ENCODE measurements at regions not wholly inside any gene's neighbourhood (a gene's known extent, or its start where the extent isn't known, plus 50 kb on each side); places are given as distances from the start of the nearest gene placed in this dataset.

GRCh38 chr4:125538670-125539069 lies 223.9 kb downstream of the FAT4 start:
- H3K27me3 ChIP-seq (ENCODE audit: insufficient read depth, low read length) = no peaks in the 10 kb centered on the region
- TF ChIP-seq EZH2 (IDR thresholded peaks at IDR 0.05; ENCODE audit: insufficient read depth, low read length) (no peak), CTCF (IDR thresholded peaks at IDR 0.05; ENCODE audit: insufficient read depth, low read depth, low read length) (no peak)
- Mint-ChIP-seq H3K27me3 (ENCODE audit: low read depth, unreplicated experiment) (no peaks in the 10 kb centered on the region), H3K4me3 (ENCODE audit: unreplicated experiment) (no peak overlapping the region), H3K9me3 (ENCODE audit: unreplicated experiment) (peaks cover 8% of the 10 kb centered on the region), H3K27ac (ENCODE audit: unreplicated experiment) (no peak overlapping the region), H3K4me1 (ENCODE audit: low read depth, unreplicated experiment) (no peaks in the 10 kb centered on the region), H3K36me3 (ENCODE audit: low read depth, unreplicated experiment) (no peaks in the 10 kb centered on the region)
- no peak overlapping the region for H3K4me2 ChIP-seq (ENCODE audit: low read length)
- no peak overlapping the region for H3K9ac ChIP-seq (ENCODE audit: low read length)
- no peaks in the 10 kb centered on the region for H3K36me3 ChIP-seq (ENCODE audit: insufficient read depth, low read length)
- no peaks in the 10 kb centered on the region for H3K4me1 ChIP-seq (ENCODE audit: insufficient read depth, low read length)
- no peak overlapping the region for H3K4me3 ChIP-seq (ENCODE audit: insufficient read depth, low read depth, low read length)
- no peak overlapping the region for H3K27ac ChIP-seq (ENCODE audit: low read depth, low read length)
- no peaks in the 10 kb centered on the region for H3K79me2 ChIP-seq (ENCODE audit: insufficient read depth, low read length)
- no peak for DNase-seq (ENCODE audit: low read depth)
- no peak for FAIRE-seq
- no peaks in the 10 kb centered on the region for H3K9me3 ChIP-seq (ENCODE audit: insufficient read depth, low read depth, low read length)
- H4K20me1 ChIP-seq (ENCODE audit: insufficient read depth, low read length) = no peaks in the 10 kb centered on the region
- H2AFZ ChIP-seq (ENCODE audit: low read depth, low read length) = no peak overlapping the region

GRCh38 chr4:125539691-125540090 lies 224.9 kb downstream of the FAT4 start:
- H2AFZ ChIP-seq (ENCODE audit: low read depth, low read length) = no peak overlapping the region
- H3K79me2 ChIP-seq (ENCODE audit: insufficient read depth, low read length) = no peaks in the 10 kb centered on the region
- H3K4me3 Mint-ChIP-seq (ENCODE audit: unreplicated experiment) = no peak overlapping the region
- no peaks in the 10 kb centered on the region for H3K36me3 ChIP-seq (ENCODE audit: insufficient read depth, low read length)
- H3K4me3 ChIP-seq (ENCODE audit: insufficient read depth, low read depth, low read length) = no peak overlapping the region
- H3K27me3 Mint-ChIP-seq (ENCODE audit: low read depth, unreplicated experiment) = no peaks in the 10 kb centered on the region
- FAIRE-seq (no peak), DNase-seq (ENCODE audit: low read depth) (no peak)
- H3K4me1 Mint-ChIP-seq (ENCODE audit: low read depth, unreplicated experiment) = no peaks in the 10 kb centered on the region
- H3K9me3 Mint-ChIP-seq (ENCODE audit: unreplicated experiment) = peaks cover 8% of the 10 kb centered on the region
- no peaks in the 10 kb centered on the region for H4K20me1 ChIP-seq (ENCODE audit: insufficient read depth, low read length)
- H3K27ac Mint-ChIP-seq (ENCODE audit: unreplicated experiment) = no peak overlapping the region
- H3K9ac ChIP-seq (ENCODE audit: low read length) = no peak overlapping the region
- no peak overlapping the region for H3K4me2 ChIP-seq (ENCODE audit: low read length)
- TF ChIP-seq EZH2 (IDR thresholded peaks at IDR 0.05; ENCODE audit: insufficient read depth, low read length) (no peak), CTCF (IDR thresholded peaks at IDR 0.05; ENCODE audit: insufficient read depth, low read depth, low read length) (no peak)
- H3K36me3 Mint-ChIP-seq (ENCODE audit: low read depth, unreplicated experiment) = no peaks in the 10 kb centered on the region
- no peaks in the 10 kb centered on the region for H3K4me1 ChIP-seq (ENCODE audit: insufficient read depth, low read length)
- H3K27me3 ChIP-seq (ENCODE audit: insufficient read depth, low read length) = no peaks in the 10 kb centered on the region
- no peak overlapping the region for H3K27ac ChIP-seq (ENCODE audit: low read depth, low read length)
- H3K9me3 ChIP-seq (ENCODE audit: insufficient read depth, low read depth, low read length) = no peaks in the 10 kb centered on the region

- H3K27ac ChIP-seq (ENCODE audit: low read depth, low read length) = no peak overlapping the region
- Mint-ChIP-seq H3K4me3 (ENCODE audit: unreplicated experiment) (no peak overlapping the region), H3K27ac (ENCODE audit: unreplicated experiment) (no peak overlapping the region), H3K27me3 (ENCODE audit: low read depth, unreplicated experiment) (no peaks in the 10 kb centered on the region), H3K4me1 (ENCODE audit: low read depth, unreplicated experiment) (peaks cover 3% of the 10 kb centered on the region), H3K36me3 (ENCODE audit: low read depth, unreplicated experiment) (no peaks in the 10 kb centered on the region), H3K9me3 (ENCODE audit: unreplicated experiment) (peaks cover 8% of the 10 kb centered on the region)
- no peaks in the 10 kb centered on the region for H3K4me1 ChIP-seq (ENCODE audit: insufficient read depth, low read length)
- FAIRE-seq (no peak), DNase-seq (ENCODE audit: low read depth) (no peak)
- H4K20me1 ChIP-seq (ENCODE audit: insufficient read depth, low read length) = no peaks in the 10 kb centered on the region
- H3K9ac ChIP-seq (ENCODE audit: low read length) = no peak overlapping the region
- no peak overlapping the region for H2AFZ ChIP-seq (ENCODE audit: low read depth, low read length)
- no peaks in the 10 kb centered on the region for H3K9me3 ChIP-seq (ENCODE audit: insufficient read depth, low read depth, low read length)
- H3K79me2 ChIP-seq (ENCODE audit: insufficient read depth, low read length) = no peaks in the 10 kb centered on the region
- no peaks in the 10 kb centered on the region for H3K27me3 ChIP-seq (ENCODE audit: insufficient read depth, low read length)
- H3K4me2 ChIP-seq (ENCODE audit: low read length) = no peak overlapping the region
- no peak for TF ChIP-seq EZH2 (IDR thresholded peaks at IDR 0.05; ENCODE audit: insufficient read depth, low read length)
- no peak for TF ChIP-seq CTCF (IDR thresholded peaks at IDR 0.05; ENCODE audit: insufficient read depth, low read depth, low read length)
- H3K4me3 ChIP-seq (ENCODE audit: insufficient read depth, low read depth, low read length) = no peak overlapping the region
- no peaks in the 10 kb centered on the region for H3K36me3 ChIP-seq (ENCODE audit: insufficient read depth, low read length)
Measured at GRCh38 chr4:125541836-125542385, 227.2 kb downstream of the FAT4 start.
